Gastroesophageal sphincter (tissue), 3 donors: ENCODE measurements at regions not wholly inside any gene's neighbourhood (a gene's known extent, or its start where the extent isn't known, plus 50 kb on each side); places are given as distances from the start of the nearest gene placed in this dataset.

Experiments used
- POLR2A ChIP-seq, 2 donors: fragments of 450-650 bp; IDR thresholded peaks; one replicate each; pipeline ENCODE4 v1.6.1; 2017; ENCODE audit warnings: antibody characterized with exemption in 2 of 2, mild to moderate bottlenecking in 2 of 2, moderate library complexity in 1 of 2
- TF ChIP-seq, protein P1 (sequence below), 4 experiments: fragments of 200-600 bp in 2 of 4; fragments of 450-650 bp in 2 of 4; sonication (generic) in 1 of 4; IDR thresholded peaks; one replicate each; pipeline ENCODE4 v1.5.1; 2017 to 2019; ENCODE audit warnings: antibody characterized with exemption in 4 of 4, mild to moderate bottlenecking in 2 of 4, moderate library complexity in 2 of 4

DNA sequence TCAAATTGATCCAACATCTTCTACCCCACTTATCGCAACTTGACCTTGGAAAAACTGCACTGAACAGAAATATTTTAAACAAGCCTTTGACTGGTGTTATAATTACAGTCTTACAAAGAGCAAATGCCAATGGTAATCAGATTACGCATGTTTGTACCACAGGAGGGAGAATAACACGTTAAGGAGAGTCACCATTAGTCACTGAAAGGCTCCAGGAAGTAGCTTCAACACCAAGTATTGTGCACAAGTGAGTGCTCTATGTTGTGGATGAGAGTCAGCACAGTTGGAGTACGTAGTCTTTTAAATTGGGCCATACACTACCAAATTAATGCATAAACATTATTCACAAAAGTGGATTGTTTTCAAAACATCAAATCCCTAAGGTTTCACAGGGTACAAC is 1081.5 kb upstream of the TENM3 start:
- no peak for TF ChIP-seq POLR2A (IDR thresholded peaks at IDR 0.05)
- TF ChIP-seq, protein P1, sequence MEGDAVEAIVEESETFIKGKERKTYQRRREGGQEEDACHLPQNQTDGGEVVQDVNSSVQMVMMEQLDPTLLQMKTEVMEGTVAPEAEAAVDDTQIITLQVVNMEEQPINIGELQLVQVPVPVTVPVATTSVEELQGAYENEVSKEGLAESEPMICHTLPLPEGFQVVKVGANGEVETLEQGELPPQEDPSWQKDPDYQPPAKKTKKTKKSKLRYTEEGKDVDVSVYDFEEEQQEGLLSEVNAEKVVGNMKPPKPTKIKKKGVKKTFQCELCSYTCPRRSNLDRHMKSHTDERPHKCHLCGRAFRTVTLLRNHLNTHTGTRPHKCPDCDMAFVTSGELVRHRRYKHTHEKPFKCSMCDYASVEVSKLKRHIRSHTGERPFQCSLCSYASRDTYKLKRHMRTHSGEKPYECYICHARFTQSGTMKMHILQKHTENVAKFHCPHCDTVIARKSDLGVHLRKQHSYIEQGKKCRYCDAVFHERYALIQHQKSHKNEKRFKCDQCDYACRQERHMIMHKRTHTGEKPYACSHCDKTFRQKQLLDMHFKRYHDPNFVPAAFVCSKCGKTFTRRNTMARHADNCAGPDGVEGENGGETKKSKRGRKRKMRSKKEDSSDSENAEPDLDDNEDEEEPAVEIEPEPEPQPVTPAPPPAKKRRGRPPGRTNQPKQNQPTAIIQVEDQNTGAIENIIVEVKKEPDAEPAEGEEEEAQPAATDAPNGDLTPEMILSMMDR (IDR thresholded peaks at IDR 0.05) = no peak
